ENCODE measurements at regions not wholly inside any gene's neighbourhood (a gene's known extent, or its start where the extent isn't known, plus 50 kb on each side); places are given as distances from the start of the nearest gene placed in this dataset.

DNA sequence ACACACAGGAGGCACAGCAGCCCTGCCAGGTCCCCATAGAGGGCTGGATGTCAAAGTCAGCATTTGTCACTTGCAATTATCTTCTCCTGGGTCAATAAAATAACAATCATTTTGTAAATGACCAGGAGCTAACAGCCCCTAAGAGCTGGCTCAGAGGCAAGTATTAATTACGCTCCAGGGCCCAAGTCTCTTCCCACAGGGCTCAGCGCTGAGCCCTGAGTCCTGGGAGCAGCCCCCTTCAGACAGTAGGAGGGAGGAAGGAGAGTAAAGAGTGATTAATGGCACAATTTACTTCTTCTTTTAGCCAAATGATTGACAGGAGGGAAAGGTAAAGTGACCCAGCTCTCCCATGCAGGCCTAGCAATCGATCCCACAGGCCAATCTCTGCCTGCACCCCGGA, 99.0 kb upstream of the DRD2 start:
- H3K4me3 ChIP-seq (replicated peaks; ENCODE audit: insufficient read depth, low read length) = no peak overlapping the region
- no peak overlapping the region for H3K27ac ChIP-seq (replicated peaks)
- no peak for DNase-seq (ENCODE audit: low read depth in 1 of 2, low spot score in 1 of 2)
- TF ChIP-seq, protein P1, sequence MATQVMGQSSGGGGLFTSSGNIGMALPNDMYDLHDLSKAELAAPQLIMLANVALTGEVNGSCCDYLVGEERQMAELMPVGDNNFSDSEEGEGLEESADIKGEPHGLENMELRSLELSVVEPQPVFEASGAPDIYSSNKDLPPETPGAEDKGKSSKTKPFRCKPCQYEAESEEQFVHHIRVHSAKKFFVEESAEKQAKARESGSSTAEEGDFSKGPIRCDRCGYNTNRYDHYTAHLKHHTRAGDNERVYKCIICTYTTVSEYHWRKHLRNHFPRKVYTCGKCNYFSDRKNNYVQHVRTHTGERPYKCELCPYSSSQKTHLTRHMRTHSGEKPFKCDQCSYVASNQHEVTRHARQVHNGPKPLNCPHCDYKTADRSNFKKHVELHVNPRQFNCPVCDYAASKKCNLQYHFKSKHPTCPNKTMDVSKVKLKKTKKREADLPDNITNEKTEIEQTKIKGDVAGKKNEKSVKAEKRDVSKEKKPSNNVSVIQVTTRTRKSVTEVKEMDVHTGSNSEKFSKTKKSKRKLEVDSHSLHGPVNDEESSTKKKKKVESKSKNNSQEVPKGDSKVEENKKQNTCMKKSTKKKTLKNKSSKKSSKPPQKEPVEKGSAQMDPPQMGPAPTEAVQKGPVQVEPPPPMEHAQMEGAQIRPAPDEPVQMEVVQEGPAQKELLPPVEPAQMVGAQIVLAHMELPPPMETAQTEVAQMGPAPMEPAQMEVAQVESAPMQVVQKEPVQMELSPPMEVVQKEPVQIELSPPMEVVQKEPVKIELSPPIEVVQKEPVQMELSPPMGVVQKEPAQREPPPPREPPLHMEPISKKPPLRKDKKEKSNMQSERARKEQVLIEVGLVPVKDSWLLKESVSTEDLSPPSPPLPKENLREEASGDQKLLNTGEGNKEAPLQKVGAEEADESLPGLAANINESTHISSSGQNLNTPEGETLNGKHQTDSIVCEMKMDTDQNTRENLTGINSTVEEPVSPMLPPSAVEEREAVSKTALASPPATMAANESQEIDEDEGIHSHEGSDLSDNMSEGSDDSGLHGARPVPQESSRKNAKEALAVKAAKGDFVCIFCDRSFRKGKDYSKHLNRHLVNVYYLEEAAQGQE (IDR thresholded peaks at IDR 0.05; ENCODE audit: insufficient replicate concordance, low read depth) = no peak
- TF ChIP-seq, protein P2, sequence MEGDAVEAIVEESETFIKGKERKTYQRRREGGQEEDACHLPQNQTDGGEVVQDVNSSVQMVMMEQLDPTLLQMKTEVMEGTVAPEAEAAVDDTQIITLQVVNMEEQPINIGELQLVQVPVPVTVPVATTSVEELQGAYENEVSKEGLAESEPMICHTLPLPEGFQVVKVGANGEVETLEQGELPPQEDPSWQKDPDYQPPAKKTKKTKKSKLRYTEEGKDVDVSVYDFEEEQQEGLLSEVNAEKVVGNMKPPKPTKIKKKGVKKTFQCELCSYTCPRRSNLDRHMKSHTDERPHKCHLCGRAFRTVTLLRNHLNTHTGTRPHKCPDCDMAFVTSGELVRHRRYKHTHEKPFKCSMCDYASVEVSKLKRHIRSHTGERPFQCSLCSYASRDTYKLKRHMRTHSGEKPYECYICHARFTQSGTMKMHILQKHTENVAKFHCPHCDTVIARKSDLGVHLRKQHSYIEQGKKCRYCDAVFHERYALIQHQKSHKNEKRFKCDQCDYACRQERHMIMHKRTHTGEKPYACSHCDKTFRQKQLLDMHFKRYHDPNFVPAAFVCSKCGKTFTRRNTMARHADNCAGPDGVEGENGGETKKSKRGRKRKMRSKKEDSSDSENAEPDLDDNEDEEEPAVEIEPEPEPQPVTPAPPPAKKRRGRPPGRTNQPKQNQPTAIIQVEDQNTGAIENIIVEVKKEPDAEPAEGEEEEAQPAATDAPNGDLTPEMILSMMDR (IDR thresholded peaks at IDR 0.05; ENCODE audit: insufficient read depth, low read length) = no peak
- TF ChIP-seq GABPA (IDR thresholded peaks at IDR 0.05; ENCODE audit: low read depth) (no peak), POLR2AphosphoS5 (IDR thresholded peaks at IDR 0.05; ENCODE audit: low read depth) (no peak), SPI1 (IDR thresholded peaks at IDR 0.05; ENCODE audit: borderline replicate concordance, low read depth) (no peak)
- peaks cover 7% of the 10 kb centered on the region for H3K27me3 ChIP-seq (ENCODE audit: insufficient read depth, poor library complexity, severe bottlenecking)

DNA sequence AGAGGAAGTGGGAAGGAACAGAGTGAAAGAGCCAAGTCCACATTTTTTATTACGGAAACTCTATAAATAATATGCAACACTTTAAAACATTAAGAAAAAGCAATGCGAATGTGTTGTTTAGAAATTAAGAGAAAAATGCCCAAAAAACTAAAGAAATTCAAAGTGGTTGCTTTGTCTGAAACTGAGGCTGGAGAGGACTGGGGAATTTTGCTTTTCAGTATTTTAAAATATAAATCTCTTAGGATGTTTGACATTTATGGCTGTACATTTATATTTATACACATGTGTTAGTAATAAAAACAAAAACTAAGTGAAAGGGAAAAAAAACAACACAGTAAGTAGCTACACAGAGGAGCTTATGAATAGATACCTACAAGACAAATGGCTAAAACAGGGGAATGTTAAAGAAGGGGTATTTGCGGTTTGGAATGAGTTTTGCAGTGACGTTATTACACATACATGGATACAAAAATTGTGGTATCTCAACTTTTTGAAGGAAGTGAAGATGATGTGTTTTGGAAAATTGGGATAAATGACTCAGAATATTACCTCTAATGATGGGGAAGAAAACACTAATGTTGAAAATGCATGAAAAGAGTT, 97.0 kb upstream of the DRD2 start:
- H3K27me3 ChIP-seq (ENCODE audit: insufficient read depth, poor library complexity, severe bottlenecking) = peaks cover 7% of the 10 kb centered on the region
- TF ChIP-seq GABPA (IDR thresholded peaks at IDR 0.05; ENCODE audit: low read depth) (no peak), POLR2AphosphoS5 (IDR thresholded peaks at IDR 0.05; ENCODE audit: low read depth) (no peak), SPI1 (IDR thresholded peaks at IDR 0.05; ENCODE audit: borderline replicate concordance, low read depth) (no peak)
- TF ChIP-seq, protein P2 (IDR thresholded peaks at IDR 0.05; ENCODE audit: insufficient read depth, low read length) = no peak
- TF ChIP-seq, protein P1 (IDR thresholded peaks at IDR 0.05; ENCODE audit: insufficient replicate concordance, low read depth) = no peak
- no peak overlapping the region for H3K4me3 ChIP-seq (replicated peaks; ENCODE audit: insufficient read depth, low read length)
- DNase-seq (ENCODE audit: low read depth in 1 of 2, low spot score in 1 of 2) = no peak
- H3K27ac ChIP-seq (replicated peaks) = no peak overlapping the region

GRCh38 chr11:113571531-113571930, 96.3 kb upstream of the DRD2 start:
- Histone ChIP-seq H3K27ac (replicated peaks) (no peak overlapping the region), H3K4me3 (replicated peaks; ENCODE audit: insufficient read depth, low read length) (no peak overlapping the region), H3K27me3 (ENCODE audit: insufficient read depth, poor library complexity, severe bottlenecking) (peaks cover 7% of the 10 kb centered on the region)
- DNase-seq (ENCODE audit: low read depth in 1 of 2, low spot score in 1 of 2) = no peak
- TF ChIP-seq POLR2AphosphoS5 (IDR thresholded peaks at IDR 0.05; ENCODE audit: low read depth) = no peak
- TF ChIP-seq, protein P1 (IDR thresholded peaks at IDR 0.05; ENCODE audit: insufficient replicate concordance, low read depth) = no peak

All from HL-60 (cell line).